Natural killer cell (primary cell): ENCODE measurements at regions not wholly inside any gene's neighbourhood (a gene's known extent, or its start where the extent isn't known, plus 50 kb on each side); places are given as distances from the start of the nearest gene placed in this dataset.
"Not testable (repeated sequence)": the region's sequence is repeated elsewhere in the genome, so short reads cannot be mapped to it uniquely, and the experiment has no call there.

Experiments
- ATAC-seq, 3 donors: fragments of 150-1000 bp in 2 of 3; fragments of 200-7000 bp in 1 of 3; cut with Tn5 transposase; 1 replicate in 1 of 3; 2 replicates in 2 of 3; pipeline ENCODE4 v1.10.0; 2021; ENCODE audit warnings: mild to moderate bottlenecking in 2 of 3, moderate library complexity in 2 of 3
- DNase-seq, 2 donors: peaks; one replicate each; pipeline versions ENCODE4 v3.0.0 to v3.0.0-alpha.2; 2013 to 2021; ENCODE audit warnings: mixed read lengths in 1 of 2
- H3K27ac ChIP-seq: one replicate; pipeline ENCODE4 v1.5.1; 2013; ENCODE audit warnings: mild to moderate bottlenecking, low read length
- H3K27me3 ChIP-seq: one replicate; pipeline ENCODE4 v1.6.1; 2013; ENCODE audit warnings: low read length; ENCODE audit not compliant: control insufficient read depth, insufficient read depth
- H3K36me3 ChIP-seq: one replicate; pipeline ENCODE4 v1.6.1; 2013; ENCODE audit warnings: low read length; ENCODE audit not compliant: control insufficient read depth, insufficient read depth
- H3K4me1 ChIP-seq: one replicate; pipeline ENCODE4 v1.6.1; 2013; ENCODE audit warnings: low read length; ENCODE audit not compliant: control insufficient read depth, insufficient read depth
- H3K4me3 ChIP-seq: one replicate; pipeline ENCODE4 v1.5.1; 2013; ENCODE audit warnings: low read length
- H3K9me3 ChIP-seq: one replicate; pipeline ENCODE4 v1.6.1; 2013; ENCODE audit warnings: low read length; ENCODE audit not compliant: control insufficient read depth, insufficient read depth
- H3K27ac Mint-ChIP-seq, 2 donors: one replicate each; pipeline ENCODE4 v1.8.0; 2022; ENCODE audit warnings: mild to moderate bottlenecking in 2 of 2, mixed read lengths in 2 of 2, moderate library complexity in 1 of 2
- H3K27me3 Mint-ChIP-seq, 2 donors: one replicate each; pipeline ENCODE4 v1.8.0; 2022; ENCODE audit warnings: low read depth in 2 of 2, mixed read lengths in 2 of 2
- H3K36me3 Mint-ChIP-seq: one replicate; pipeline ENCODE4 v1.8.0; 2022; ENCODE audit warnings: mixed read lengths
- H3K4me1 Mint-ChIP-seq, 2 donors: one replicate each; pipeline ENCODE4 v1.8.0; 2022; ENCODE audit warnings: mixed read lengths in 2 of 2
- H3K4me3 Mint-ChIP-seq: one replicate; pipeline ENCODE4 v1.8.0; 2022; ENCODE audit warnings: mild to moderate bottlenecking, moderate library complexity, mixed read lengths
- H3K9me3 Mint-ChIP-seq, 2 donors: one replicate each; pipeline ENCODE4 v1.8.0; 2022; ENCODE audit warnings: mixed read lengths in 2 of 2
- WGBS: methylation state at CpG from one replicate; pipeline ENCODE4 v1.1.7; 2013; ENCODE audit warnings: missing lambda C conversion rate; ENCODE audit not compliant: insufficient coverage; 5-methylcytosine and 5-hydroxymethylcytosine counted together
- intact Hi-C: fragments of 100-400 bp; cut with micrococcal nuclease; formaldehyde crosslinking; loops from one replicate; pipeline ENCODE4 v1.14.2; 2022
- TF ChIP-seq, protein P1 (sequence below): fragments of 200-600 bp; IDR thresholded peaks from one replicate; pipeline ENCODE4 v1.8.0; 2022; ENCODE audit warnings: antibody characterized with exemption

DNA sequence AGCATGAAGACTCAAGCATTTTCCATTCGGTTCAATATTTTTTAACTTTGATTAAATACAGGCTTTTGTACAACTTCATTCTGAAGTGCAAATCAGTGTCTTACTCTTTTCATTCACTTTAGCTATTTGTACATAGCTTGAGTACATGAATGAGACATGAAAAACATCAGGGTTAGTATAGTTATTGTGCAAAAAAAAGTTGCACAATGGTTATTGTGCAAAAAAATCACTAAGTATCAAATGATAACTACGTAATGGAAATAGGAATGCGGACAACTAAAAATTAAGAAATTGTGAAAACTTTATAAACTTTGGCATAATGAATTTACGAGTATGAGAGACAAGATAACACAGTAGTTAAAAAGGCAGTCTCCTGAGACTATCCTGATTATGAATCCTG lies 442.9 kb downstream of the ARL4A start:
- no peaks in the 10 kb centered on the region for H3K4me1 ChIP-seq
- WGBS: 88% methylated on average over 4 of the region's 4 CpGs
- no peaks in the 10 kb centered on the region for H3K36me3 ChIP-seq
- TF ChIP-seq, protein P1, sequence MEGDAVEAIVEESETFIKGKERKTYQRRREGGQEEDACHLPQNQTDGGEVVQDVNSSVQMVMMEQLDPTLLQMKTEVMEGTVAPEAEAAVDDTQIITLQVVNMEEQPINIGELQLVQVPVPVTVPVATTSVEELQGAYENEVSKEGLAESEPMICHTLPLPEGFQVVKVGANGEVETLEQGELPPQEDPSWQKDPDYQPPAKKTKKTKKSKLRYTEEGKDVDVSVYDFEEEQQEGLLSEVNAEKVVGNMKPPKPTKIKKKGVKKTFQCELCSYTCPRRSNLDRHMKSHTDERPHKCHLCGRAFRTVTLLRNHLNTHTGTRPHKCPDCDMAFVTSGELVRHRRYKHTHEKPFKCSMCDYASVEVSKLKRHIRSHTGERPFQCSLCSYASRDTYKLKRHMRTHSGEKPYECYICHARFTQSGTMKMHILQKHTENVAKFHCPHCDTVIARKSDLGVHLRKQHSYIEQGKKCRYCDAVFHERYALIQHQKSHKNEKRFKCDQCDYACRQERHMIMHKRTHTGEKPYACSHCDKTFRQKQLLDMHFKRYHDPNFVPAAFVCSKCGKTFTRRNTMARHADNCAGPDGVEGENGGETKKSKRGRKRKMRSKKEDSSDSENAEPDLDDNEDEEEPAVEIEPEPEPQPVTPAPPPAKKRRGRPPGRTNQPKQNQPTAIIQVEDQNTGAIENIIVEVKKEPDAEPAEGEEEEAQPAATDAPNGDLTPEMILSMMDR: no peak
- no peak overlapping the region for H3K27ac Mint-ChIP-seq
- DNase-seq: no peak
- no peak overlapping the region for H3K4me3 Mint-ChIP-seq
- H3K27ac ChIP-seq: no peak overlapping the region
- no peaks in the 10 kb centered on the region for H3K9me3 ChIP-seq
- no peak overlapping the region for H3K4me3 ChIP-seq
- no peaks in the 10 kb centered on the region for H3K4me1 Mint-ChIP-seq
- intact Hi-C loops: no loop called here
- H3K9me3 Mint-ChIP-seq: peaks cover 0 to 7% of the 10 kb centered on the region in 2 donors
- H3K36me3 Mint-ChIP-seq: no peaks in the 10 kb centered on the region
- no peak for ATAC-seq
- H3K27me3 Mint-ChIP-seq: no peaks in the 10 kb centered on the region
- H3K27me3 ChIP-seq: no peaks in the 10 kb centered on the region

DNA sequence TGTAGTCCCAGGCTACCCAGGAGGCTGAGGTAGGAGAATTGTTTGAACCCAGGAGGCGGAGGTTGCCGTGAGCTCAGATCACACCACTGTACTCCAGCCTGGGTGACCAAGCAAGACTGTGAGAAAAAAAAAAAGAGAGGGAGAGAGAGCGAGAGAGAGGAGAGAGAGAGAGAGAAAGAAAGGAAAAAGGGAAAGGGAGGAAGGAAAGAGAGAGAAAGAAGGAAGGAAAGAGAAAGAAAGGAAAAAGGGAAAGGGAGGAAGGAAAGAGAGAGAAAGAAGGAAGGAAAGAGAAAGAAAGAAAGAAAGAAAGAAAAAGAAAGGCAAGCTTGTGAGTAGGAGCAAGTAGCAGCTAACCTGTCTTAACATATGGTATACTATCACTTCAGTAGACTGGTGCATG lies 443.5 kb downstream of the ARL4A start:
- DNase-seq, H3K27me3 Mint-ChIP-seq, H3K27me3 ChIP-seq, H3K36me3 Mint-ChIP-seq, H3K4me3 Mint-ChIP-seq, H3K9me3 ChIP-seq, H3K4me3 ChIP-seq, H3K4me1 ChIP-seq, H3K4me1 Mint-ChIP-seq, intact Hi-C loops, H3K27ac ChIP-seq, H3K27ac Mint-ChIP-seq, H3K9me3 Mint-ChIP-seq, ATAC-seq, H3K36me3 ChIP-seq: not testable (repeated sequence)
- WGBS: 81% methylated on average over 3 of the region's 3 CpGs

DNA sequence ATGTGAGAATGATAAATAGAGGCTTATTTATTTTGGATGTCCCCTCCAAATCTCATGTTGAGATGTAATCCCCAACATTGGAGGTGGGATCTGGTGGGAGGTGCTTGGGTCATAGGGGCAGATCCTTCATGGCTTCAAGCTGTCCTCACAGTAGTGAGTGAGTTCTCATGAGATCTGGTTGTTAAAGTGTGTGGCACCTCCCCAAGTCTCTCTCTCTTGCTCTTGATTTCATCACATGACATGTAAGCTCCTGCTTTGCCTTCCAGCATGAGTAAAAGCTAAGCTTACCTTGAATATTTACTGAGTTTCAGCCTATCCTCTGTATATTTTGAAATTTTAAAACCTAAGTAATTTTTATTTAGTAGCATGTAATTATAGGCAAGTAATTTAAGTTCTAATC lies 444.9 kb downstream of the ARL4A start:
- H3K27ac ChIP-seq: no peak overlapping the region
- no peaks in the 10 kb centered on the region for H3K27me3 ChIP-seq
- no peaks in the 10 kb centered on the region for H3K36me3 Mint-ChIP-seq
- no peaks in the 10 kb centered on the region for H3K27me3 Mint-ChIP-seq
- peaks cover 4 to 5% of the 10 kb centered on the region in 2 donors for H3K9me3 Mint-ChIP-seq
- TF ChIP-seq, protein P1: no peak
- DNase-seq (no peak), ATAC-seq (no peak)
- H3K4me1 Mint-ChIP-seq: no peaks in the 10 kb centered on the region
- H3K4me3 Mint-ChIP-seq: no peak overlapping the region
- no peaks in the 10 kb centered on the region for H3K36me3 ChIP-seq
- no peak overlapping the region for H3K4me3 ChIP-seq
- no peak overlapping the region for H3K27ac Mint-ChIP-seq
- intact Hi-C loops: no loop called here
- peaks cover 4% of the 10 kb centered on the region for H3K9me3 ChIP-seq
- no peaks in the 10 kb centered on the region for H3K4me1 ChIP-seq

DNA sequence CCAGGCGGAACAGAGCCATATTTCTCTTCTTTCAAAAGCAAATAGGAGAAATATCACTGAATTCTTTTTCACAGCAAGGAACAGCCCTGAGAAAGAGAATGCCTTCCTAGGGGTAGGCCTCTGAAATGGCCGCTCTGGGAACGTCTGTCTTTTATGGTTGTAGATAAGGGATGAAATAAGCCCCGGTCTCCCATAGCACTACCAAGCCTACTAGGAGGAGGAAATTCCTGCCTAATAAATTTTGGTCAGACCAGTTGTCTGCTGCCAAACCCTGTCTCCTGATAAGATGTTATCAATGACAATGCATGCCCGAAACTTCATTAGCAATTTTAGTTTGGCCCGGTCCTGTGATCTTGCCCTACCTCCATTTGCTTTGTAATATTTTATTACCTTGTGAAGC lies 448.9 kb downstream of the ARL4A start:
- WGBS: 94% methylated on average over 3 of the region's 6 CpGs
- H3K27me3 Mint-ChIP-seq, H3K4me3 Mint-ChIP-seq, H3K4me1 Mint-ChIP-seq, H3K9me3 ChIP-seq, H3K9me3 Mint-ChIP-seq, H3K36me3 Mint-ChIP-seq, H3K27me3 ChIP-seq, H3K36me3 ChIP-seq, ATAC-seq, H3K27ac Mint-ChIP-seq, H3K4me1 ChIP-seq, DNase-seq, H3K27ac ChIP-seq, intact Hi-C loops, H3K4me3 ChIP-seq: not testable (repeated sequence)

DNA sequence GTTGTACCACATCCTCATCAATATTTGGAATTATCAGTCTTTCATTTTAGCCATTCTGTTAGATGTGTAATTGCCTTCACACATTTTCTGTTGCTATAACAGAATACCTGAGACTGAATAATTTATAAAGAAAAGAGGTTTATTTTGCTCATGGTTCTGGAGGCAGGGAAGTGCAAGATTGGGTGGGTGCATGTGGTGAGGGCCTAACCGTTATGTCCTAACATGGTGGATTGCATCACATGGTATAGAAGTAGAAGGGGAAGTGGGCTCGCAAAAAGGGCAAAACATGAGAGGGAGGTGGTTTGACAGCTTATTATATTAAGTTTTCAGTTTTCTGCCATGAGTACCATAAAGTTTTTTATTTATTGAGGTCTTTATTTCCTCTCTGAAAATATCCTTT lies 452.0 kb downstream of the ARL4A start:
- no peaks in the 10 kb centered on the region for H3K36me3 Mint-ChIP-seq
- H3K9me3 Mint-ChIP-seq: peaks cover 4% of the 10 kb centered on the region in 2 donors
- no peaks in the 10 kb centered on the region for H3K4me1 Mint-ChIP-seq
- no peaks in the 10 kb centered on the region for H3K27me3 ChIP-seq
- no peak overlapping the region for H3K4me3 ChIP-seq
- no peak overlapping the region for H3K27ac ChIP-seq
- no peak for DNase-seq
- intact Hi-C loops: no loop called here
- H3K27me3 Mint-ChIP-seq: no peaks in the 10 kb centered on the region
- H3K4me3 Mint-ChIP-seq: no peak overlapping the region
- peaks cover 4% of the 10 kb centered on the region for H3K9me3 ChIP-seq
- H3K27ac Mint-ChIP-seq: no peak overlapping the region
- 86% methylated on average over 2 of the region's 2 CpGs for WGBS
- no peaks in the 10 kb centered on the region for H3K4me1 ChIP-seq
- TF ChIP-seq, protein P1: no peak
- ATAC-seq: no peak
- H3K36me3 ChIP-seq: no peaks in the 10 kb centered on the region
